BLaER1 treated with 17β-estradiol and CSF1 and Interleukin-3, amounts not matched to agents 10 nM and 100 nM (cell line): ENCODE measurements at regions not wholly inside any gene's neighbourhood (a gene's known extent, or its start where the extent isn't known, plus 50 kb on each side); places are given as distances from the start of the nearest gene placed in this dataset.

ENCODE experiments used
- H3K27ac ChIP-seq, 11 experiments: shearing (Covaris generic); formaldehyde crosslinking; 2 replicates each; pipeline ENCODE4 v1.8.1; 2022
- H3K27me3 ChIP-seq, 11 experiments: shearing (Covaris generic); formaldehyde crosslinking; 2 replicates each; pipeline ENCODE4 v1.8.1; 2022
- H3K36me3 ChIP-seq, 11 experiments: shearing (Covaris generic); formaldehyde crosslinking; 2 replicates each; pipeline ENCODE4 v1.8.1; 2022
- H3K4me1 ChIP-seq, 10 experiments: shearing (Covaris generic); formaldehyde crosslinking; 2 replicates each; pipeline ENCODE4 v1.8.1; 2022
- H3K4me2 ChIP-seq, 11 experiments: shearing (Covaris generic); formaldehyde crosslinking; 2 replicates each; pipeline ENCODE4 v1.8.1; 2022
- H3K4me3 ChIP-seq, 10 experiments: shearing (Covaris generic); formaldehyde crosslinking; 2 replicates each; pipeline ENCODE4 v1.8.1; 2022
- H3K9ac ChIP-seq, 11 experiments: shearing (Covaris generic); formaldehyde crosslinking; 2 replicates each; pipeline ENCODE4 v1.8.1; 2022
- H3K9me3 ChIP-seq, 11 experiments: shearing (Covaris generic); formaldehyde crosslinking; replicated peaks in 1 of 11; 2 replicates each; pipeline ENCODE4 v1.8.1; 2022
- H4K20me1 ChIP-seq, 11 experiments: shearing (Covaris generic); formaldehyde crosslinking; 2 replicates each; pipeline ENCODE4 v1.8.1; 2022
- Cebpa-rat ChIP-seq, 11 experiments: shearing (Covaris generic); IDR thresholded peaks; 2 replicates each; pipeline ENCODE4 v1.8.1; 2022

- no peak overlapping the region for H3K27ac ChIP-seq
- H4K20me1 ChIP-seq: no peaks in the 10 kb centered on the region
- no peak overlapping the region for H3K9ac ChIP-seq
- no peaks in the 10 kb centered on the region for H3K4me1 ChIP-seq
- H3K4me3 ChIP-seq: no peak overlapping the region
- H3K4me2 ChIP-seq: no peak overlapping the region
- no peaks in the 10 kb centered on the region for H3K27me3 ChIP-seq
- no peak for TF ChIP-seq Cebpa-rat (IDR thresholded peaks at IDR 0.05)
- H3K9me3 ChIP-seq: 0 out of 22 replicates have a peak, but pooled peaks cover 0 to 3% (median 0%) of the 10 kb centered on the region in 11 experiments
- no peaks in the 10 kb centered on the region for H3K36me3 ChIP-seq
Observed at GRCh38 chr5:18888821-18889220, 1099.2 kb downstream of the CDH18 start.

GRCh38 chr5:18900644-18901043, 1087.4 kb downstream of the CDH18 start:
- H3K27me3 ChIP-seq: no peaks in the 10 kb centered on the region
- H3K9ac ChIP-seq: no peak overlapping the region
- H3K36me3 ChIP-seq: no peaks in the 10 kb centered on the region
- H3K27ac ChIP-seq: no peak overlapping the region
- no peak overlapping the region for H3K4me3 ChIP-seq
- no peaks in the 10 kb centered on the region for H4K20me1 ChIP-seq
- H3K9me3 ChIP-seq: no peaks in the 10 kb centered on the region
- no peak for TF ChIP-seq Cebpa-rat (IDR thresholded peaks at IDR 0.05)
- H3K4me1 ChIP-seq: no peaks in the 10 kb centered on the region
- H3K4me2 ChIP-seq: no peak overlapping the region

DNA sequence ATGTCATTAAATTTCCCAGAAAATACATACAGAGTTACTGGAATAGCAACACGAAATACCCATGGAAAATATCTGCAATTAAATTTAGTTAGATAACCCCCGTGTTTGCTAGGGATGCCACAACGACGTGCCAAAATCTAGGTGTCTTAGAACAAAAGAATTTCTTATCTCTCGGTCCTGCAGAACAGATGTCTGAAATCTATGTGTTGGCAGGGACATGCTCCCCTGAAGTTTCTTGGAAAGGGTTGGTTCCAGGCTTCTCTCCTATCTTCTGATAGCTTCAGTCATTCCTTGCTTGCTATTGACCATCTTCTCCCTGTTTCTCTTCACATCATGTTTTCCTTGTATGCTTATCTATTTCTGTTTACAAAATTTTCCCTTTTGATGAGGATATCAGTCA, 1067.0 kb downstream of the CDH18 start:
- Histone ChIP-seq H3K9ac (no peak overlapping the region), H3K27ac (no peak overlapping the region), H3K36me3 (no peaks in the 10 kb centered on the region), H4K20me1 (no peaks in the 10 kb centered on the region), H3K4me2 (no peak overlapping the region), H3K9me3 (peaks cover 0 to 4% (median 0%) of the 10 kb centered on the region in 11 experiments; a peak in 2 of 22 replicates), H3K27me3 (no peaks in the 10 kb centered on the region), H3K4me3 (no peak overlapping the region), H3K4me1 (0 out of 20 replicates have a peak, but pooled peaks cover 0 to 3% (median 0%) of the 10 kb centered on the region in 10 experiments)
- TF ChIP-seq Cebpa-rat (IDR thresholded peaks at IDR 0.05): no peak

- Histone ChIP-seq H3K4me2 (no peak overlapping the region), H3K4me1 (no peaks in the 10 kb centered on the region), H3K36me3 (no peaks in the 10 kb centered on the region), H3K4me3 (no peak overlapping the region), H3K27me3 (no peaks in the 10 kb centered on the region), H3K27ac (no peak overlapping the region), H3K9me3 (no peaks in the 10 kb centered on the region), H4K20me1 (no peaks in the 10 kb centered on the region), H3K9ac (no peak overlapping the region)
- no peak for TF ChIP-seq Cebpa-rat (IDR thresholded peaks at IDR 0.05)
Observed at GRCh38 chr5:18932081-18932480, 1055.9 kb downstream of the CDH18 start.

- TF ChIP-seq Cebpa-rat (IDR thresholded peaks at IDR 0.05): no peak
- no peak overlapping the region for H3K9ac ChIP-seq
- no peaks in the 10 kb centered on the region for H3K27me3 ChIP-seq
- H3K27ac ChIP-seq: no peak overlapping the region
- H3K4me1 ChIP-seq: no peaks in the 10 kb centered on the region
- H4K20me1 ChIP-seq: no peaks in the 10 kb centered on the region
- H3K4me2 ChIP-seq: no peak overlapping the region
- no peak overlapping the region for H3K4me3 ChIP-seq
- H3K36me3 ChIP-seq: no peaks in the 10 kb centered on the region
- H3K9me3 ChIP-seq: no peaks in the 10 kb centered on the region
Observed at GRCh38 chr5:18944771-18945170, 1043.2 kb downstream of the CDH18 start.

- TF ChIP-seq Cebpa-rat (IDR thresholded peaks at IDR 0.05): no peak
- no peak overlapping the region for H3K4me3 ChIP-seq
- H3K27ac ChIP-seq: no peak overlapping the region
- no peak overlapping the region for H3K4me2 ChIP-seq
- H3K36me3 ChIP-seq: no peaks in the 10 kb centered on the region
- H3K9ac ChIP-seq: no peak overlapping the region
- H3K27me3 ChIP-seq: no peaks in the 10 kb centered on the region
- no peaks in the 10 kb centered on the region for H3K9me3 ChIP-seq
- H3K4me1 ChIP-seq: no peaks in the 10 kb centered on the region
- H4K20me1 ChIP-seq: no peaks in the 10 kb centered on the region
Observed at GRCh38 chr5:18954239-18954638, 1033.8 kb downstream of the CDH18 start.

DNA sequence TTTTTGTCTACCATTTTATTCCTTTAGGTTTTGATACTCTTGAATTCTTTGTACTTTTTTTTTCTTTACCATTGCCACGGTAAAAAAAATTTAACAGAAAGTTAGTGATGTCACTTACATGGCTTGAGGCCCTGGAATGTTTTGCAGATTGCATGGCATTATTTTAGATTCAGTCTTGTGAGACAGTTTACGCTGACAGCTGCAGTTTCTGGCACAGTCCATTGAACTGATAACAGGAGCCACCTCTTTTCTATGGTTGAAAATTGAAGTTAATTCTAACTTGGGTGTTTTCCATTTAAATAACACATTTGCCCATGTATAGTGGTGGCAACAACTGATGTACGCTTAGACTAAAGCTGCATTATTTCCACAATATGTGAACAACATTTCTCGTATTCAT, 1028.5 kb downstream of the CDH18 start:
- no peak overlapping the region for H3K4me2 ChIP-seq
- TF ChIP-seq Cebpa-rat (IDR thresholded peaks at IDR 0.05): no peak

DNA sequence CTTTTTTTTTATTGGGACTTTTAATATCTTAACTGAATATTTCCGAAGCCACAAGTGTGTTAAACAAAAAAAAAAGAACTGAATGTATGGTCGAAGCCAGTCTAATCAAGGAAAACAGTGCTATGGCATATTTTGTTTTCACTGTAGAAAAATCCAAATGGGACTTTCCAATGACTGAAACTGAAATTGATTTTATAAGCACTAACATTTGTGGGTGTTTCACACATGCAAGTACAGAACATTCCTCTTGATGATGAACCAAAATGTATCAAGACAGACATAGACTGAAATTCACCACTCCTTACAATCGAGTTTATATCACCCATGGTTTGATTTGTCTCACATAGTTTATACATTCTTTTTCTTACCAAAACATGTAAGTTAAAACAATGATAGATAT, 1026.8 kb downstream of the CDH18 start:
- H3K4me3 ChIP-seq: no peak overlapping the region
- H3K27ac ChIP-seq: no peak overlapping the region
- H3K9ac ChIP-seq: no peak overlapping the region
- TF ChIP-seq Cebpa-rat (IDR thresholded peaks at IDR 0.05): no peak
- no peaks in the 10 kb centered on the region for H4K20me1 ChIP-seq
- H3K4me1 ChIP-seq: no peaks in the 10 kb centered on the region
- H3K36me3 ChIP-seq: no peaks in the 10 kb centered on the region
- H3K4me2 ChIP-seq: no peak overlapping the region
- H3K9me3 ChIP-seq: no peaks in the 10 kb centered on the region
- no peaks in the 10 kb centered on the region for H3K27me3 ChIP-seq

More for the DNA sequence above, 1028.5 kb downstream of the CDH18 start:
- H3K9me3 ChIP-seq: no peaks in the 10 kb centered on the region
- H3K9ac ChIP-seq: no peak overlapping the region
- H4K20me1 ChIP-seq: no peaks in the 10 kb centered on the region
- no peaks in the 10 kb centered on the region for H3K36me3 ChIP-seq
- H3K27me3 ChIP-seq: no peaks in the 10 kb centered on the region
- H3K27ac ChIP-seq: no peak overlapping the region
- H3K4me3 ChIP-seq: no peak overlapping the region
- H3K4me1 ChIP-seq: no peaks in the 10 kb centered on the region

GRCh38 chr5:18965893-18966292, 1022.1 kb downstream of the CDH18 start:
- no peaks in the 10 kb centered on the region for H3K4me1 ChIP-seq
- TF ChIP-seq Cebpa-rat (IDR thresholded peaks at IDR 0.05): no peak
- no peaks in the 10 kb centered on the region for H4K20me1 ChIP-seq
- H3K4me2 ChIP-seq: no peak overlapping the region
- H3K9ac ChIP-seq: no peak overlapping the region
- no peak overlapping the region for H3K27ac ChIP-seq
- H3K36me3 ChIP-seq: no peaks in the 10 kb centered on the region
- no peak overlapping the region for H3K4me3 ChIP-seq
- H3K9me3 ChIP-seq: no peaks in the 10 kb centered on the region
- H3K27me3 ChIP-seq: no peaks in the 10 kb centered on the region

- Histone ChIP-seq H3K27ac (no peak overlapping the region), H3K4me1 (no peaks in the 10 kb centered on the region), H3K4me3 (no peak overlapping the region), H3K9ac (no peak overlapping the region), H4K20me1 (no peaks in the 10 kb centered on the region), H3K9me3 (no peaks in the 10 kb centered on the region), H3K27me3 (no peaks in the 10 kb centered on the region), H3K36me3 (no peaks in the 10 kb centered on the region), H3K4me2 (no peak overlapping the region)
- TF ChIP-seq Cebpa-rat (IDR thresholded peaks at IDR 0.05): no peak
Observed at GRCh38 chr5:18967637-18968036, 1020.4 kb downstream of the CDH18 start.

GRCh38 chr5:18968966-18969365, 1019.0 kb downstream of the CDH18 start:
- no peak overlapping the region for H3K4me2 ChIP-seq
- H3K9ac ChIP-seq: no peak overlapping the region
- H3K27ac ChIP-seq: no peak overlapping the region

More at GRCh38 chr5:18968966-18969365, 1019.0 kb downstream of the CDH18 start:
- no peak overlapping the region for H3K4me3 ChIP-seq
- H4K20me1 ChIP-seq: no peaks in the 10 kb centered on the region
- no peaks in the 10 kb centered on the region for H3K9me3 ChIP-seq
- no peaks in the 10 kb centered on the region for H3K27me3 ChIP-seq
- no peaks in the 10 kb centered on the region for H3K4me1 ChIP-seq
- no peak for TF ChIP-seq Cebpa-rat (IDR thresholded peaks at IDR 0.05)
- H3K36me3 ChIP-seq: no peaks in the 10 kb centered on the region
